ENCODE measurements at regions not wholly inside any gene's neighbourhood (a gene's known extent, or its start where the extent isn't known, plus 50 kb on each side); places are given as distances from the start of the nearest gene placed in this dataset.

DNA sequence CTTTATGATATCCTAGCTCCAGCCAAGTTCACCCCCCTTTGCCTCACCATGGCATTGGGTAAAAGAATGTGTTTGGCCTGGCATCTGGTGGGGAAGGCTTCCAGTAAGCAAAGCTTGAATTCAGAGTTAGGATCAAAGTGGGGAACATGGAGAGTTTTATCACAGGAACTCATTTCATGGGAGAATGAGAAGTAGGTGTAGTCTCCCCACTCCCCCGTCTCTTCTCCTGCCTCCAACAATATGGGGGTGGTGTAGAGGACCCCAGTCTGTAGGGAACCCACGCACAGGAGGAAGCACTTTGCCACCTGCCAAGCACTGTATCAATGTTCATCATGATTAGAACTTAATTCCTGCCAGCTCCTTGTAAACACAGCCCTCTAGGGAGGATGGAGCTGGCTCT lies 200.5 kb downstream of the UACA start:
- intact Hi-C loops (cut with micrococcal nuclease): no loop called here
- Histone ChIP-seq H3K27ac (replicated peaks) (no peak overlapping the region), H3K4me1 (peaks cover 7% of the 10 kb centered on the region), H3K9me3 (replicated peaks) (no peaks in the 10 kb centered on the region), H3K4me3 (no peak overlapping the region), H3K27me3 (ENCODE audit: low read depth) (peaks cover 34% of the 10 kb centered on the region), H3K36me3 (no peaks in the 10 kb centered on the region)
- TF ChIP-seq, protein P1, sequence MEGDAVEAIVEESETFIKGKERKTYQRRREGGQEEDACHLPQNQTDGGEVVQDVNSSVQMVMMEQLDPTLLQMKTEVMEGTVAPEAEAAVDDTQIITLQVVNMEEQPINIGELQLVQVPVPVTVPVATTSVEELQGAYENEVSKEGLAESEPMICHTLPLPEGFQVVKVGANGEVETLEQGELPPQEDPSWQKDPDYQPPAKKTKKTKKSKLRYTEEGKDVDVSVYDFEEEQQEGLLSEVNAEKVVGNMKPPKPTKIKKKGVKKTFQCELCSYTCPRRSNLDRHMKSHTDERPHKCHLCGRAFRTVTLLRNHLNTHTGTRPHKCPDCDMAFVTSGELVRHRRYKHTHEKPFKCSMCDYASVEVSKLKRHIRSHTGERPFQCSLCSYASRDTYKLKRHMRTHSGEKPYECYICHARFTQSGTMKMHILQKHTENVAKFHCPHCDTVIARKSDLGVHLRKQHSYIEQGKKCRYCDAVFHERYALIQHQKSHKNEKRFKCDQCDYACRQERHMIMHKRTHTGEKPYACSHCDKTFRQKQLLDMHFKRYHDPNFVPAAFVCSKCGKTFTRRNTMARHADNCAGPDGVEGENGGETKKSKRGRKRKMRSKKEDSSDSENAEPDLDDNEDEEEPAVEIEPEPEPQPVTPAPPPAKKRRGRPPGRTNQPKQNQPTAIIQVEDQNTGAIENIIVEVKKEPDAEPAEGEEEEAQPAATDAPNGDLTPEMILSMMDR (IDR thresholded peaks at IDR 0.05; ENCODE audit: borderline replicate concordance): no peak
- DNase-seq: no peak

DNA sequence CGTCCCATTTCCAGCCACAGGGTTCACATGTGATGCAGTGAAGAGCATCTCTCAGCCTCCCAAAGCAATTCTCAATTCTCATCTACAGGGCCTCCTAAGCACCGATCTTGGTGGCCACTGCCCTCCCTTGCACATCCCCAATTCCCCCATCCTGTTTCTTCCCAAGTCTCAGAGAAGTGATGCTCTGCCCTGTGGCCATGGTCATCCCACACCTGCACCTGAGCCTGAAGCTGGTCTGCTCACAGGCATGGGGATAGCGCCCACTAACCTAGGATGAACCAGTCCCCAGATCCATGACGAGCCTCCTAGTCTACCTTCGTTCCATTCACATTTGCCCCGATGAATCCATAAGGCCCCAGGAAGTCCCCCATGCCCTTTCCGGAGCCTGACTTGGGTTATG lies 201.5 kb downstream of the UACA start:
- intact Hi-C loops (cut with micrococcal nuclease): no loop called here
- H3K4me3 ChIP-seq: no peak overlapping the region
- peaks cover 30% of the 10 kb centered on the region for H3K27me3 ChIP-seq (ENCODE audit: low read depth)
- DNase-seq: no peak
- TF ChIP-seq, protein P1 (IDR thresholded peaks at IDR 0.05; ENCODE audit: borderline replicate concordance): no peak
- no peaks in the 10 kb centered on the region for H3K9me3 ChIP-seq (replicated peaks)
- no peaks in the 10 kb centered on the region for H3K36me3 ChIP-seq
- H3K4me1 ChIP-seq: peaks cover 7% of the 10 kb centered on the region
- H3K27ac ChIP-seq (replicated peaks): no peak overlapping the region

DNA sequence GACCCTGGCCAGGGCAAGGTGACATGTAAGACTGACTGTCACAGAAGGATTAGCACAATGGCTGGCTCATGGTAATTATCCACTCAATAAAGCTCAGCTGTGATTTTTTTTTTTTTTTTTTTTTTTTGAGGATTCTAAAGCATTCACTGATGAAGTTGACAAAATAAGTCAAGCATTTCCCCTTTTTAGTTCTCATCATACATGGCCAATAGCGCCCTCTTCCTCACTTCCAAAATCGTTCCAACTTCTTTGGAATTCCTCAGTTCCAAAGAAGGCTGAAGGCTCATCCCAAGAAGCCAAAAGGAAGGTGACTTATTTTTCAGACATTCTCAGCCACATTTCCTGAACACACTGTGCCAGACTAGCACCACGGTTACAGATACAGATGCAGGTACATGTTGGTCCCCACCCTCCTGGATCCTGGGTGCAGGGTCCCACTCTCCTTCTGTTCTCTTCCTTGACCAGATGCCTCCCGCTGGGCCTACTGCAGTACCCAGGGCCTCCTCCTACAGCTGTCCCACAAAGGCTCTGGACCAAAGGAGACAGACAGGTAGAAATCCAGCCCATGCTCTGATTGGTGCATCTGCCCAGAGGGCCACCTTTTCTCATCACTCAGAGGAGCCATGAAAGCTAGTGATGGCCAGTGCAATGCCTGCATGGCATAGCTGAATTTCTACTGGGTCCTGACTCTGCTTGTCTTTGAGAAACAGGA lies 202.6 kb downstream of the UACA start:
- no peak for DNase-seq
- TF ChIP-seq, protein P1 (IDR thresholded peaks at IDR 0.05; ENCODE audit: borderline replicate concordance): no peak
- Histone ChIP-seq H3K9me3 (replicated peaks) (no peaks in the 10 kb centered on the region), H3K27ac (replicated peaks) (no peak overlapping the region), H3K36me3 (no peaks in the 10 kb centered on the region), H3K27me3 (ENCODE audit: low read depth) (peaks cover 30% of the 10 kb centered on the region), H3K4me1 (peaks cover 7% of the 10 kb centered on the region), H3K4me3 (no peak overlapping the region)
- intact Hi-C loops (cut with micrococcal nuclease): no loop called here

DNA sequence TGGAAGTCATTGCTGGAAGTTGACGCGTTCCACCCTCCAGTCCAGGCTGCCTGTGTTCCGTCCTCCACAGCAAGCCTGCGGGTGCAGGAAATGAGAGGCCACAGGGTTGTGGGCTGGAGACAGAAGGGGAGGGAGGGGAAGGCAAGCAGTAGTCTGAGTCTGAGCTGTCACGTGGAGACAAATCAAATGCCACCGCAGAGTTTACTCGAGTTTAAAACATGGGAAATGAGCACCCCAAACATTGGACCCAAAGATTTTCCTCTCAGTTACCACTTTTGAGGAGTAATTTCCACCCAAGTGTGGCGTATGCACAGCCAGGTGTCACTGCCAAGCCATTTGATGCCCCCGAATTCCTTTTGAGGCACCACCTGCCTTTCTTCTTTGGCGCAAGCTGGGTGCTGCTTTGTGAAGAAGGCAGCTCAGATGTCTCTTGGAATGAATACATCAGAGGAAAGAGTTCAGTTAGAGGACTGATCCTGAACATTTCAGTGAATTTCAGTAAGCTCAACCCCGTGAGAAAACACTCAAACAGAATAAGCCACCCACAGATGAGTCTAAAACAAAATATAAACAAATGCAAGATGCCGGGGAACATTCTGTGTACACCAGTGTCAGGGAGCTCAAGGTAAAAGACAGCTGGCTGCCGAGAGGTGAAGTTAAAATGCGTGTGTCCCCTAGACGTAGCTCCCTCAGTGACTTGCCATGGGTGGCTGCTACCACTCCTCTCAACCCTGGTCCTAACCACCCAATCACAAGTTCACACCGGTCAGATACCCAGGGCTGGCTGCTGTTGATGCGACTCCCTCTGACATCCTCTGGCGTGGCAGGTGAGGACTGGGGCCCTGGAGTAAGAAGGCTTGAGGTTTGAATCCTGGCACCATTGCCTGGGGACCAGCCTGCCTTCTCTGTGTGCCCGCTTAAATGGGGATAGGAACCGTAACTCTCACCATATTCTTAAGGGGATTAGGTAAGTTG lies 203.8 kb downstream of the UACA start:
- peaks cover 30% of the 10 kb centered on the region for H3K27me3 ChIP-seq (ENCODE audit: low read depth)
- TF ChIP-seq, protein P1 (IDR thresholded peaks at IDR 0.05; ENCODE audit: borderline replicate concordance): no peak
- H3K9me3 ChIP-seq (replicated peaks): no peaks in the 10 kb centered on the region
- peak; percentile 27 for DNase-seq
- H3K4me1 ChIP-seq: peaks cover 7% of the 10 kb centered on the region
- intact Hi-C loops (cut with micrococcal nuclease): no loop called here
- H3K27ac ChIP-seq (replicated peaks): no peak overlapping the region
- no peaks in the 10 kb centered on the region for H3K36me3 ChIP-seq
- no peak overlapping the region for H3K4me3 ChIP-seq

DNA sequence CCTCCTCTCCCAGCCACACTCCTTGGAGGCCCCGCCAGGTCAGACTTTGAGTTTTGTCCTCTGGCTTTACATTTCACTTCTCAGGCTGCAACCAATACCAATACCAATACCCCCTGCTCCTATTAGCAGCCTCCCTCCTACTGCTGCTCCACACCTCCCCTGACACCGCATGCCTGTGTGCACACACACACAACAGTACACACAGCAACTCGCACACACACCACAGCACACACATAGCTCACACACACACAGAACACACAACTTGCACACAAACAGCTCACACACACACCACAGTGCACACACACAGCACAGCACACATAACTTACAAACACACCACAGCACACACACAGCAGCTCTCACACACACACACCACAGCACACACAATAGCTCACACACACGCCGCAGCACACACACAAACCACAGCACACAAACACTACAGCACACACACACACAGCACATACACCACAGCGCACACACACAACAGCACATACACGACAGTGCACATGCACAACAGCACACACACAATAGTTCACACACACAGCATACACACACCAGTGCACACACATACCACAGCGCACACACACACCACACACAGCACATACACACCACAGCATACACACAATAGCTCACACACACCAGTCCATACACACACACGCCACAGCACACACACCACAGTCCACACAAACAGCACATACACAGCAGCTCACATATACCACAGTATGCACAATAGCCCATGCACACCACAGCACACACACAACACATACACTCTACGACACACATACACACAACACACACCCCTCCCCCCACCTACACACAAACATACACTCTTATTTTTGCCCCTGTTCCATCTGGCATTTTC lies 204.7 kb downstream of the UACA start:
- intact Hi-C loops (cut with micrococcal nuclease): no loop called here
- H3K9me3 ChIP-seq (replicated peaks): no peaks in the 10 kb centered on the region
- no peak overlapping the region for H3K27ac ChIP-seq (replicated peaks)
- peaks cover 30% of the 10 kb centered on the region for H3K27me3 ChIP-seq (ENCODE audit: low read depth)
- TF ChIP-seq, protein P1 (IDR thresholded peaks at IDR 0.05; ENCODE audit: borderline replicate concordance): no peak
- H3K36me3 ChIP-seq: no peaks in the 10 kb centered on the region
- DNase-seq: no peak
- no peak overlapping the region for H3K4me3 ChIP-seq
- peaks cover 7% of the 10 kb centered on the region for H3K4me1 ChIP-seq

Data from left ventricle myocardium inferior (tissue), 1 donor.